ENCODE measurements at regions not wholly inside any gene's neighbourhood (a gene's known extent, or its start where the extent isn't known, plus 50 kb on each side); places are given as distances from the start of the nearest gene placed in this dataset.

DNA sequence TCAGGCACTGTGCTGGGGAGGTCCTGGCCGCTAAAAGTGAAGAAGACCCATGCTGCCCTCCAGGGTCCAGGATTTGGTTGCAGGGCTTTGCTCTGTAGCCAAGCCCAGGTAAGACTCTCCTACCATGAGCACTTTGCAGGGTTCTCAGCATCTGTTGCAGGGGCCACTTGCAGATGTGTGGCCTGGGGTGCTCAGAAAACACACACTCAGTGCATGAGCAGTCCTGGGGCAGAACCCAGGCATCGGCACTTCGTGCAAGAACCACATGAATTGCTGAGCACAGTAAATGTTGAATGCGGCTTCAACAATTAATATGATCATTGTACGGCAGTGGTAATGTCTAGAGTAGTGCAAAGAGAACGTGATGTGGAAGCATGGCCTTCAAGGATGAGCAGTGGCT lies 98.5 kb upstream of the SMIM21 start:
- Mint-ChIP-seq H3K27ac (ENCODE audit: unreplicated experiment) (no peak overlapping the region), H3K36me3 (ENCODE audit: low read depth) (no peaks in the 10 kb centered on the region), H3K4me1 (ENCODE audit: low read depth) (peaks cover 5% of the 10 kb centered on the region), H3K9me3 (ENCODE audit: low read depth) (no peaks in the 10 kb centered on the region), H3K27me3 (ENCODE audit: low read depth) (no peaks in the 10 kb centered on the region), H3K4me3 (ENCODE audit: unreplicated experiment) (no peak overlapping the region)
- no peak for DNase-seq (ENCODE audit: low spot score)
- TF ChIP-seq, protein P1, sequence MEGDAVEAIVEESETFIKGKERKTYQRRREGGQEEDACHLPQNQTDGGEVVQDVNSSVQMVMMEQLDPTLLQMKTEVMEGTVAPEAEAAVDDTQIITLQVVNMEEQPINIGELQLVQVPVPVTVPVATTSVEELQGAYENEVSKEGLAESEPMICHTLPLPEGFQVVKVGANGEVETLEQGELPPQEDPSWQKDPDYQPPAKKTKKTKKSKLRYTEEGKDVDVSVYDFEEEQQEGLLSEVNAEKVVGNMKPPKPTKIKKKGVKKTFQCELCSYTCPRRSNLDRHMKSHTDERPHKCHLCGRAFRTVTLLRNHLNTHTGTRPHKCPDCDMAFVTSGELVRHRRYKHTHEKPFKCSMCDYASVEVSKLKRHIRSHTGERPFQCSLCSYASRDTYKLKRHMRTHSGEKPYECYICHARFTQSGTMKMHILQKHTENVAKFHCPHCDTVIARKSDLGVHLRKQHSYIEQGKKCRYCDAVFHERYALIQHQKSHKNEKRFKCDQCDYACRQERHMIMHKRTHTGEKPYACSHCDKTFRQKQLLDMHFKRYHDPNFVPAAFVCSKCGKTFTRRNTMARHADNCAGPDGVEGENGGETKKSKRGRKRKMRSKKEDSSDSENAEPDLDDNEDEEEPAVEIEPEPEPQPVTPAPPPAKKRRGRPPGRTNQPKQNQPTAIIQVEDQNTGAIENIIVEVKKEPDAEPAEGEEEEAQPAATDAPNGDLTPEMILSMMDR (IDR thresholded peaks at IDR 0.05): no peak

GRCh38 chr18:75525331-75525730 lies 97.8 kb upstream of the SMIM21 start:
- no peak overlapping the region for H3K4me3 Mint-ChIP-seq (ENCODE audit: unreplicated experiment)
- no peak overlapping the region for H3K27ac Mint-ChIP-seq (ENCODE audit: unreplicated experiment)
- no peaks in the 10 kb centered on the region for H3K4me1 Mint-ChIP-seq (ENCODE audit: low read depth)
- TF ChIP-seq, protein P1 (IDR thresholded peaks at IDR 0.05): no peak
- no peaks in the 10 kb centered on the region for H3K36me3 Mint-ChIP-seq (ENCODE audit: low read depth)
- no peaks in the 10 kb centered on the region for H3K9me3 Mint-ChIP-seq (ENCODE audit: low read depth)
- DNase-seq (ENCODE audit: low spot score): no peak
- no peaks in the 10 kb centered on the region for H3K27me3 Mint-ChIP-seq (ENCODE audit: low read depth)

- Mint-ChIP-seq H3K36me3 (ENCODE audit: low read depth) (no peaks in the 10 kb centered on the region), H3K27ac (ENCODE audit: unreplicated experiment) (no peak overlapping the region), H3K9me3 (ENCODE audit: low read depth) (no peaks in the 10 kb centered on the region), H3K27me3 (ENCODE audit: low read depth) (no peaks in the 10 kb centered on the region), H3K4me3 (ENCODE audit: unreplicated experiment) (no peak overlapping the region), H3K4me1 (ENCODE audit: low read depth) (no peaks in the 10 kb centered on the region)
- no peak for DNase-seq (ENCODE audit: low spot score)
- TF ChIP-seq, protein P1 (IDR thresholded peaks at IDR 0.05): no peak
These were observed 97.3 kb upstream of the SMIM21 start for GRCh38 chr18:75524841-75525240.

DNA sequence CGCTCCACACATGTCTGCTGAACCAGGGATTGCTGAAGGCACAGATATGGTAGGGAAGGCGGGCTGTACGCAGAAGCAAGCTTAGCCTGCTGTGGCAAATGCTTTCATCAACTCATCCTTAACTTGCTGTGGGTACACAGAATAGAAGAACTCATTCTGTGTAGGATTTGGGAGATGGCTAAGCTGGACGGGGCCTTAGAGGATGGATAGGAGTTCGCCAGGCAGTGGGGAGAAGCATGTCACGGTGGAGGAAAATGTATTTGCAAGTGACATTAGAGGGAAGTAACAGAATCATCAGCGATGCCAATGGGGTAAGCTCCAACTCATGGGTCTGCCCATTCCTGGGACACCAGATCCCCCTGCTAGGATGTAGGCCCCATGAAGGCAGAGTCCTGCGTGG lies 96.7 kb upstream of the SMIM21 start:
- H3K9me3 Mint-ChIP-seq (ENCODE audit: low read depth): no peaks in the 10 kb centered on the region
- H3K4me1 Mint-ChIP-seq (ENCODE audit: low read depth): no peaks in the 10 kb centered on the region
- TF ChIP-seq, protein P1 (IDR thresholded peaks at IDR 0.05): no peak
- peaks cover 3% of the 10 kb centered on the region for H3K27me3 Mint-ChIP-seq (ENCODE audit: low read depth)
- no peak for DNase-seq (ENCODE audit: low spot score)
- H3K36me3 Mint-ChIP-seq (ENCODE audit: low read depth): no peaks in the 10 kb centered on the region
- H3K4me3 Mint-ChIP-seq (ENCODE audit: unreplicated experiment): no peak overlapping the region
- no peak overlapping the region for H3K27ac Mint-ChIP-seq (ENCODE audit: unreplicated experiment)

DNA sequence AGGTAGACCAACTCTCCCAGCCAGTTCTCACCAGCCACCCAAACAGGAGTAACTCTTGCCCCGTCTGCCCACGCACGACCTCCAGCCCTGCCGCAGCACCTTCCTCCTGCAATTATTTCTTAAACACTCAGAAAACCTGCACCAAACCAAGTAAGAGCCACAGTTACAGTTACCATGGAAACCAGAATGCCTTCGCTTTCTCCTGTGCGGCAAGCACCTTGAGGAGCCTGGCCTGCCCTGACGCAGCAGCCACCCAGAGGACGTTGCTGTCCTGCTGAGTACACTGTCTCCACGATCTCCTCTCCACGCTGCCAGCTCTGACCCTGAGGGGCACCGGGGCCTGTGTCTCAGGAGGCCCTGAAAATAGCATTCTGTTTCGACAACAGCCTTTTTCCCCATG lies 94.3 kb upstream of the SMIM21 start:
- Mint-ChIP-seq H3K9me3 (ENCODE audit: low read depth) (no peaks in the 10 kb centered on the region), H3K27me3 (ENCODE audit: low read depth) (peaks cover 3% of the 10 kb centered on the region), H3K4me3 (ENCODE audit: unreplicated experiment) (no peak overlapping the region), H3K4me1 (ENCODE audit: low read depth) (no peaks in the 10 kb centered on the region), H3K27ac (ENCODE audit: unreplicated experiment) (no peak overlapping the region), H3K36me3 (ENCODE audit: low read depth) (no peaks in the 10 kb centered on the region)
- no peak for DNase-seq (ENCODE audit: low spot score)
- TF ChIP-seq, protein P1 (IDR thresholded peaks at IDR 0.05): no peak
